IMR-90 (cell line): ENCODE measurements at regions not wholly inside any gene's neighbourhood (a gene's known extent, or its start where the extent isn't known, plus 50 kb on each side); places are given as distances from the start of the nearest gene placed in this dataset.

ENCODE experiments used
- ATAC-seq: fragments of 200-7000 bp; cut with Tn5 transposase; 2 replicates; pipeline ENCODE4 v1.9.1; 2020; ENCODE audit warnings: low read depth, mild to moderate bottlenecking, moderate library complexity
- BruUV-seq: library from RNA; stranded (reverse); fragments of 400-500 nt; replicated peaks from 2 replicates; lab custom pipeline; 2021; lab: Mats Ljungman, UMichigan
- CTCF ChIA-PET: fragments of 300-600 bp; formaldehyde crosslinking; extraction: SDS; loops from one replicate; lab custom pipeline; 2021; ENCODE audit warnings: antibody characterized with exemption; lab: Yijun Ruan, JAX
- POLR2A ChIA-PET: fragments of 300-600 bp; sonication (Branson Sonifier 250); formaldehyde crosslinking; loops from one replicate; lab custom pipeline; 2022; ENCODE audit warnings: antibody characterized with exemption; ENCODE audit not compliant: unreplicated experiment; lab: Charles Lee
- DNase-seq: peaks from one replicate; pipeline ENCODE4 v3.0.0; 2013
- H2AFZ ChIP-seq: replicated peaks from 2 replicates; pipeline ENCODE3; 2013; ENCODE audit warnings: low read length, mild to moderate bottlenecking; ENCODE audit not compliant: poor library complexity
- H2AK5ac ChIP-seq: 2 replicates; pipeline ENCODE4 v1.6.1; 2013; ENCODE audit warnings: low read depth, low read length, inconsistent platforms
- H2AK9ac ChIP-seq: replicated peaks from 2 replicates; pipeline ENCODE3; 2013; ENCODE audit warnings: mild to moderate bottlenecking, low read depth, low read length, moderate library complexity; ENCODE audit not compliant: poor library complexity
- H2BK120ac ChIP-seq: 2 replicates; pipeline ENCODE4 v1.6.1; 2013; ENCODE audit warnings: low read depth, low read length, inconsistent platforms
- H2BK15ac ChIP-seq: 3 replicates; pipeline ENCODE4 v1.6.1; 2013; ENCODE audit warnings: low read depth, low read length, inconsistent platforms
- H2BK20ac ChIP-seq: 2 replicates; pipeline ENCODE4 v1.6.1; 2013; ENCODE audit warnings: low read depth, mild to moderate bottlenecking, inconsistent platforms, low read length, moderate library complexity
- H2BK5ac ChIP-seq: 2 replicates; pipeline ENCODE4 v1.6.1; 2013; ENCODE audit warnings: mild to moderate bottlenecking, low read depth, low read length, inconsistent platforms; ENCODE audit not compliant: poor library complexity, severe bottlenecking
- H3K14ac ChIP-seq: replicated peaks from 2 replicates; pipeline ENCODE4 v1.6.1; 2013; ENCODE audit warnings: low read depth, low read length, inconsistent platforms
- H3K18ac ChIP-seq: 2 replicates; pipeline ENCODE4 v1.6.1; 2013; ENCODE audit warnings: low read depth, low read length, control low read depth
- H3K23ac ChIP-seq: 2 replicates; pipeline ENCODE4 v1.6.1; 2013; ENCODE audit warnings: low read depth, low read length, inconsistent platforms
- H3K27ac ChIP-seq: 2 replicates; pipeline ENCODE4 v1.5.1; 2013; ENCODE audit warnings: mild to moderate bottlenecking, control low read depth, low read length; ENCODE audit not compliant: insufficient read depth
- H3K27me3 ChIP-seq: 2 replicates; pipeline ENCODE4 v1.6.1; 2013; ENCODE audit warnings: low read length; ENCODE audit not compliant: control insufficient read depth, insufficient read depth
- H3K36me3 ChIP-seq: 2 replicates; pipeline ENCODE4 v1.6.1; 2013; ENCODE audit warnings: low read length, mixed read lengths; ENCODE audit not compliant: control insufficient read depth, insufficient read depth
- H3K4ac ChIP-seq: 2 replicates; pipeline ENCODE4 v1.6.1; 2013; ENCODE audit warnings: low read depth, low read length, inconsistent platforms
- H3K4me1 ChIP-seq: 2 replicates; pipeline ENCODE4 v1.6.1; 2013; ENCODE audit warnings: low read length, mixed read lengths; ENCODE audit not compliant: control insufficient read depth, insufficient read depth
- H3K4me2 ChIP-seq: 2 replicates; pipeline ENCODE4 v1.6.1; 2013; ENCODE audit warnings: low read depth, mild to moderate bottlenecking, control low read depth, low read length, moderate library complexity
- H3K4me3 ChIP-seq: 2 replicates; pipeline ENCODE4 v1.5.1; 2013; ENCODE audit warnings: low read depth, mild to moderate bottlenecking, control low read depth, low read length, moderate library complexity; ENCODE audit not compliant: insufficient read depth
- H3K56ac ChIP-seq: 2 replicates; pipeline ENCODE4 v1.6.1; 2013; ENCODE audit warnings: low read length, inconsistent platforms; ENCODE audit not compliant: insufficient read depth; ENCODE audit errors: extremely low read depth
- H3K79me1 ChIP-seq, 2 experiments: 2 replicates each; pipeline ENCODE4 v1.6.1; 2013; ENCODE audit warnings: low read length in 2 of 2, inconsistent platforms in 1 of 2, low read depth in 1 of 2
- H3K9ac ChIP-seq: 2 replicates; pipeline ENCODE4 v1.6.1; 2013; ENCODE audit warnings: low read depth, low read length, control low read depth
- H3K9me1 ChIP-seq: 2 replicates; pipeline ENCODE4 v1.6.1; 2013; ENCODE audit warnings: low read length, inconsistent platforms; ENCODE audit not compliant: insufficient read depth
- H3K9me3 ChIP-seq: 2 replicates; pipeline ENCODE4 v1.6.1; 2013; ENCODE audit warnings: low read length; ENCODE audit not compliant: control insufficient read depth, insufficient read depth
- H4K20me1 ChIP-seq: 2 replicates; pipeline ENCODE4 v1.6.1; 2013; ENCODE audit warnings: low read length, inconsistent platforms; ENCODE audit not compliant: insufficient read depth
- H4K5ac ChIP-seq: 2 replicates; pipeline ENCODE4 v1.6.1; 2013; ENCODE audit warnings: mild to moderate bottlenecking, low read depth, low read length, control low read depth
- H4K8ac ChIP-seq, 2 experiments: 2 replicates each; pipeline ENCODE4 v1.6.1; 2013; ENCODE audit warnings: low read depth in 2 of 2, low read length in 2 of 2, control low read depth in 1 of 2, inconsistent platforms in 1 of 2
- H4K91ac ChIP-seq: 2 replicates; pipeline ENCODE4 v1.6.1; 2013; ENCODE audit warnings: low read depth, low read length, inconsistent platforms; ENCODE audit not compliant: insufficient read depth
- BHLHE40 ChIP-seq: fragments of 150-350 bp; IDR thresholded peaks from 2 replicates; pipeline ENCODE4 v1.6.1; 2016; ENCODE audit warnings: mild to moderate bottlenecking, low read depth, low read length
- CEBPB ChIP-seq: IDR thresholded peaks from 2 replicates; pipeline ENCODE4 v1.6.1; 2012; ENCODE audit warnings: low read depth, low read length, improper control_type of control experiment
- CHD1 ChIP-seq: IDR thresholded peaks from 2 replicates; pipeline ENCODE4 v1.6.1; 2012; ENCODE audit warnings: low read depth, low read length, improper control_type of control experiment
- FOS ChIP-seq: fragments of 150-350 bp; IDR thresholded peaks from 2 replicates; pipeline ENCODE4 v1.6.1; 2016; ENCODE audit warnings: low read depth, low read length
- MAFK ChIP-seq: IDR thresholded peaks from 2 replicates; pipeline ENCODE4 v1.6.1; 2012; ENCODE audit warnings: low read depth, low read length, improper control_type of control experiment
- MAZ ChIP-seq: IDR thresholded peaks from 2 replicates; pipeline ENCODE4 v1.6.1; 2012; ENCODE audit warnings: low read depth, mild to moderate bottlenecking, low read length, improper control_type of control experiment, moderate library complexity, borderline replicate concordance
- MXI1 ChIP-seq: IDR thresholded peaks from 2 replicates; pipeline ENCODE4 v1.6.1; 2012; ENCODE audit warnings: low read depth, mild to moderate bottlenecking, low read length, moderate library complexity, borderline replicate concordance
- NFE2L2 ChIP-seq: fragments of 150-350 bp; IDR thresholded peaks from 2 replicates; pipeline ENCODE4 v1.6.1; 2016; ENCODE audit warnings: low read depth, mild to moderate bottlenecking, low read length
- POLR2A ChIP-seq: IDR thresholded peaks from 2 replicates; pipeline ENCODE4 v1.6.1; 2012; ENCODE audit warnings: mild to moderate bottlenecking, low read depth, low read length
- RAD21 ChIP-seq: IDR thresholded peaks from 2 replicates; pipeline ENCODE4 v1.6.1; 2012; ENCODE audit warnings: low read length, improper control_type of control experiment
- RCOR1 ChIP-seq: IDR thresholded peaks from 2 replicates; pipeline ENCODE4 v1.6.1; 2012; ENCODE audit warnings: mild to moderate bottlenecking, low read length, improper control_type of control experiment; ENCODE audit not compliant: insufficient replicate concordance
- RFX5 ChIP-seq: IDR thresholded peaks from 2 replicates; pipeline ENCODE4 v1.8.0; 2012; ENCODE audit warnings: low read depth, mild to moderate bottlenecking, low read length, moderate library complexity
- SMC3 ChIP-seq: fragments of 150-350 bp; IDR thresholded peaks from 2 replicates; pipeline ENCODE4 v1.6.1; 2016; ENCODE audit warnings: low read depth, mild to moderate bottlenecking, antibody characterized with exemption, low read length, moderate library complexity
- WGBS, 2 experiments: methylation state at CpG; one replicate each; pipeline versions ENCODE4 v1.1.5 to v1.1.7; 2013; ENCODE audit warnings: missing lambda C conversion rate in 2 of 2; ENCODE audit not compliant: insufficient read length in 1 of 2; ENCODE audit errors: extremely low coverage in 2 of 2; 5-methylcytosine and 5-hydroxymethylcytosine counted together
- dilution Hi-C: fragments of 300-500 bp; cut with HindIII; formaldehyde crosslinking; loops from one replicate; pipeline ENCODE4 v1.14.3; 2018; ENCODE audit warnings: low sequenced_read_pairs; ENCODE audit not compliant: unreplicated experiment
- in situ Hi-C: fragments of 300-500 bp; cut with MboI; formaldehyde crosslinking; loops from 3 replicates; pipeline ENCODE4 v1.14.3; 2019; ENCODE audit warnings: low sequenced_read_pairs, inconsistent platforms, mixed read lengths
- intact Hi-C: fragments of 100-400 bp; cut with micrococcal nuclease; formaldehyde crosslinking; loops from 2 replicates; pipeline ENCODE4 v1.10.0; 2022
- TF ChIP-seq, protein P1 (sequence below): fragments of 150-350 bp; IDR thresholded peaks from 2 replicates; pipeline ENCODE4 v1.6.1; 2017; ENCODE audit warnings: mild to moderate bottlenecking, antibody characterized with exemption, low read length, low read depth
- TF ChIP-seq, protein P2 (sequence below): conservative IDR thresholded peaks from 2 replicates; pipeline ENCODE4 v1.5.1; 2012; ENCODE audit warnings: mild to moderate bottlenecking, low read depth, low read length, improper control_type of control experiment
- TF ChIP-seq, protein P3 (sequence below): fragments of 150-350 bp; IDR thresholded peaks from 2 replicates; pipeline ENCODE4 v1.6.1; 2016; ENCODE audit warnings: low read depth, mild to moderate bottlenecking, low read length, moderate library complexity, borderline replicate concordance

DNA sequence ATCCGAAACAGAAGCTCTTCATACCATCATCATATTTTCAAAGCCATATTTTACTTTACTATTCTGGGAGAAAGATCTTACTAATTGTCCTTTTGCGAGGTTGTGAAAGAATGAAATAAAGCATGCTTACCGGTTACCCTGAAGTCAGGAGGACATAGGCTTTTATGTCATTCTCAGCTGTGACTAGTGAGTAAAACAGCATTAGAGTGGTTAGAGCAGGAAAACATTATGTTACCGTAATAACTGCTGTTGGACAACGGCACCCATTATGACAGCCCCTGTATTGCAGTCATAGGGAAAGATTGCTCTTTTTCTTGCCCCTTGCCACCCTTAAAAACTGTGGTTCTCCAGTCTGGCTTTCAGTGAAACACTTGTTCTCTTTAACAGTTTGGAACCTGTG lies 1035.7 kb downstream of the ZPLD1 start:
- Histone ChIP-seq H3K9ac (no peak overlapping the region), H2AFZ (no peak overlapping the region), H4K8ac (no peak overlapping the region), H3K4ac (no peak overlapping the region), H3K9me1 (no peaks in the 10 kb centered on the region), H2BK120ac (no peak overlapping the region), H3K4me2 (no peak overlapping the region), H2AK5ac (no peak overlapping the region), H2AK9ac (no peak overlapping the region), H3K27me3 (no peaks in the 10 kb centered on the region), H2BK20ac (no peak overlapping the region), H4K91ac (no peak overlapping the region), H3K4me1 (no peaks in the 10 kb centered on the region), H4K20me1 (no peaks in the 10 kb centered on the region), H3K27ac (no peak overlapping the region), H2BK5ac (no peak overlapping the region), H3K9me3 (no peaks in the 10 kb centered on the region), H3K36me3 (no peaks in the 10 kb centered on the region), H3K79me1 (no peaks in the 10 kb centered on the region), H3K56ac (no peak overlapping the region), H3K14ac (no peak overlapping the region), H3K4me3 (no peak overlapping the region), H4K5ac (no peak overlapping the region), H2BK15ac (no peak overlapping the region), H3K23ac (no peak overlapping the region), H3K18ac (no peak overlapping the region)
- ATAC-seq, result no peak
- WGBS, 2 experiments, result 80% methylated on average over 2 of the region's 5 CpGs; no CpG with 5 or more reads in 1 of the 2 experiments
- dilution Hi-C loops (no loop called here), intact Hi-C loops (no loop called here), in situ Hi-C loops (no loop called here)
- ChIA-PET CTCF (interaction anchor here (0.5 to 1.2 kb wide), 3 partner anchors 26 to 195 kb away, joined by 3 to 4 read pairs (median 3); no protein-coding TSS in a partner anchor), POLR2A (no interaction called here)
- DNase-seq, result no peak
- BruUV-seq, result no TSS peak
- TF ChIP-seq, protein P1, sequence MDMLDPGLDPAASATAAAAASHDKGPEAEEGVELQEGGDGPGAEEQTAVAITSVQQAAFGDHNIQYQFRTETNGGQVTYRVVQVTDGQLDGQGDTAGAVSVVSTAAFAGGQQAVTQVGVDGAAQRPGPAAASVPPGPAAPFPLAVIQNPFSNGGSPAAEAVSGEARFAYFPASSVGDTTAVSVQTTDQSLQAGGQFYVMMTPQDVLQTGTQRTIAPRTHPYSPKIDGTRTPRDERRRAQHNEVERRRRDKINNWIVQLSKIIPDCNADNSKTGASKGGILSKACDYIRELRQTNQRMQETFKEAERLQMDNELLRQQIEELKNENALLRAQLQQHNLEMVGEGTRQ, result no peak
- TF ChIP-seq SMC3 (no peak), BHLHE40 (no peak), POLR2A (no peak), MAFK (no peak), RCOR1 (no peak), FOS (no peak), CHD1 (no peak), RFX5 (no peak), CEBPB (no peak), NFE2L2 (no peak), MAZ (no peak), MXI1 (no peak), RAD21 (no peak)
- TF ChIP-seq, protein P2, sequence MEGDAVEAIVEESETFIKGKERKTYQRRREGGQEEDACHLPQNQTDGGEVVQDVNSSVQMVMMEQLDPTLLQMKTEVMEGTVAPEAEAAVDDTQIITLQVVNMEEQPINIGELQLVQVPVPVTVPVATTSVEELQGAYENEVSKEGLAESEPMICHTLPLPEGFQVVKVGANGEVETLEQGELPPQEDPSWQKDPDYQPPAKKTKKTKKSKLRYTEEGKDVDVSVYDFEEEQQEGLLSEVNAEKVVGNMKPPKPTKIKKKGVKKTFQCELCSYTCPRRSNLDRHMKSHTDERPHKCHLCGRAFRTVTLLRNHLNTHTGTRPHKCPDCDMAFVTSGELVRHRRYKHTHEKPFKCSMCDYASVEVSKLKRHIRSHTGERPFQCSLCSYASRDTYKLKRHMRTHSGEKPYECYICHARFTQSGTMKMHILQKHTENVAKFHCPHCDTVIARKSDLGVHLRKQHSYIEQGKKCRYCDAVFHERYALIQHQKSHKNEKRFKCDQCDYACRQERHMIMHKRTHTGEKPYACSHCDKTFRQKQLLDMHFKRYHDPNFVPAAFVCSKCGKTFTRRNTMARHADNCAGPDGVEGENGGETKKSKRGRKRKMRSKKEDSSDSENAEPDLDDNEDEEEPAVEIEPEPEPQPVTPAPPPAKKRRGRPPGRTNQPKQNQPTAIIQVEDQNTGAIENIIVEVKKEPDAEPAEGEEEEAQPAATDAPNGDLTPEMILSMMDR, result no peak
- TF ChIP-seq, protein P3, sequence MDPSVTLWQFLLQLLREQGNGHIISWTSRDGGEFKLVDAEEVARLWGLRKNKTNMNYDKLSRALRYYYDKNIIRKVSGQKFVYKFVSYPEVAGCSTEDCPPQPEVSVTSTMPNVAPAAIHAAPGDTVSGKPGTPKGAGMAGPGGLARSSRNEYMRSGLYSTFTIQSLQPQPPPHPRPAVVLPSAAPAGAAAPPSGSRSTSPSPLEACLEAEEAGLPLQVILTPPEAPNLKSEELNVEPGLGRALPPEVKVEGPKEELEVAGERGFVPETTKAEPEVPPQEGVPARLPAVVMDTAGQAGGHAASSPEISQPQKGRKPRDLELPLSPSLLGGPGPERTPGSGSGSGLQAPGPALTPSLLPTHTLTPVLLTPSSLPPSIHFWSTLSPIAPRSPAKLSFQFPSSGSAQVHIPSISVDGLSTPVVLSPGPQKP, result no peak
